ENCODE measurements at regions not wholly inside any gene's neighbourhood (a gene's known extent, or its start where the extent isn't known, plus 50 kb on each side); places are given as distances from the start of the nearest gene placed in this dataset.
"Not testable (repeated sequence)": the region's sequence is repeated elsewhere in the genome, so short reads cannot be mapped to it uniquely, and the experiment has no call there.

DNA sequence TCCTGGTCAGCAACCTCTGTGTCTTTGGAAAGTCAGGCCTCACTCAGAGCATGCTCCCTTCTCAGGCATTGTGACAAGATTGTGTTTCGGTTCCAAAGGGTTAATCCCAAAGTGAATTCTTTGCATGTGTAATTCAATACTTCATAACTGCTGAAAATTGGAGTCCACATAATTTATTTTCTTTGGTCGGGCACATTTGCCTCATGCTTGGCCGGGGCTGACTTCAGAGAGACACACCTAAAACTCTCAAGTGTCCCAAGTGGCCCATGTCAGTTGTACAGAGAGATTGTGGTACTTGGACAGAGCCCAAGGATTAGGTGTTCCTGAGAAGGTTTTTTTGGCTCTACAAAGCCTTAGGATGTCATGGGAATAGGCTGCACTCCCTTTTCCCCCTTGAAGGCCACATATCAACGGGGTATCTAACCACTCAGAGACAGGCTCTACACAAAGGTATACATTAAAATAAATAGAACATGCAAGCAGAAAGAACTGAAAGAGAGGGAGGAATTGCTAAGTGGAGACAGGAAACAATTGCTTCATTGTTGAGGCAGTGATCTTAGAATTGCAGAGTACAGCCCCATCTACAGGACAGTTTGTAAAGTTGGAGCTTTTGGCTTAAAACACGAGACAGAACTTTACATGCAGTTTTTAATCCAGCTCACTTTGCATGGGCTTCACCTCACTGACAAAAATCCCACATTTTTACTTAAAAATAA lies 1232.3 kb upstream of the ZEB2 start:
- DNase-seq: peak; percentile 76

DNA sequence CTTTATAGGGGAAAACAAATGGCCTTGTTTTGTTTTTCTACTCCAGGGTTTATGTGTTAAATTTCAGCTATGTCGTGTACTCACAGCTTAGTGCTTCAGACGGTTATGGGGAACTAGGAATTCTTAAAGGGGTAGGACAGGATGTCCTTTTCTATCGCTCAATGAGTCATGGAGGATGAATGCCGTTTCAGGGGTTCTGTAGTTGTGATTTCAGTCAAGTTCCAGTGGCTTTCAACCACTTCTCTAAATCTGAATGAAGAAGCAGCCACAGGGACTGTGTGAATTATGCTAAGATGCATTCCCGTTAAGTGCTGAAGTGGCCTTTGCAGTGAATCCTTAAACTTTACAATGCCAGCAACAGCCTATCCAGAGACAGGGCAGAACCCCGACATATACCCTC lies 1231.7 kb upstream of the ZEB2 start:
- DNase-seq: peak; percentile 94

DNA sequence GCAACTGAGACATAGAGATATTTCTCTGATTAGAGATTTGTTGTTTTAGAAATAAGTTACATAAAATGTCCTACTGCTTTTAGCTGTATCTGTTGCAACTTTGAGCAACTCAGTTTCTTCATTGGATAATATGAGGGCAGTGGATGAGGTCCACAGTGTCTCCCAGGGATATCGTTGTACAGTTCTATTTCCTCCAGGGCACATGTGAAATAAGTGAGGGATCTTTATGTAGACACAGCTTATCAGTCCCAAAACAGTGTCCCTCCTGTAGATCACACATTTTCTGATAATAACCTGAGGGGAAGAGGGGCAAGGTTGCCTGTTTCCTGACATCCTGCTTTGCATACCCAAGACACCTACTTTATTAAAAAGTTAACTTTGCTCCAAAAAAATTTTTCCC lies 1231.2 kb upstream of the ZEB2 start:
- DNase-seq: no peak

DNA sequence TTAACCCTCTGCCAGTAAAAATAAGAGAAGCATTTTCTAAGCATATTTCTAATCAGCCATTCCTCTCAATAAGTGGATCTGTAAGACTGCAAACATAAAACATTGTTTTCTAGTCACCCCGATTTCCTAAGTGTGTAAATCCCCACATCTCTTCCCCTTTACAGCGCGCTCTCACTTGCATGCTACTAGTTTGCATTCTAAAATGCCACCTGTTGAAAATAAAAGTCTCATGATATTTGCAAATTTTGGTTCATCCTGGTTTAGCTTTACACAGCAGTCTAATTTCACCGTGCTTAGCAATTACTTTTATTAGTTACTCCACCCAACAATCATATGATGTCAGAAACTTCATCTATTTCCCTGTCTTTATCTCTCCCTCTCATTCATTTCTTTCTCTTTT lies 1230.7 kb upstream of the ZEB2 start:
- DNase-seq: peak; percentile 76

DNA sequence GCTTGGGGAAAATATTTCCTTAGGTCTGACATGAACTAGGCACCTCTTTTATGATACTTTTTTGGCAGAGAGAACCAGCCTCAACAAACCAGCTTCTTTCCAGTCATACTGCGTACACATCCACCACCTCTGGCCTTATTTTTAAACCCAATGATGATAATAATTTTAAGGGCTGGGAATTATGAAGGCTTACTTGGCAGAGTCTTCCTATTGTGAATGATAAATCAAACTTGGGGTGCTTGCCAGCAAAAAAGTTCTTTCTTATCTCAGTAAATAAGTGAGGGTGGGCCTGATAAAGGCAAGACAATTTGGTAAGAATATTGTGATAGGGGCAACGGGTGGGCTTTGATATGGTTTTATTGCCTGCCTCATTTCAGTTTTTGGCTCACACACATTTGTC lies 1230.2 kb upstream of the ZEB2 start:
- DNase-seq: no peak

DNA sequence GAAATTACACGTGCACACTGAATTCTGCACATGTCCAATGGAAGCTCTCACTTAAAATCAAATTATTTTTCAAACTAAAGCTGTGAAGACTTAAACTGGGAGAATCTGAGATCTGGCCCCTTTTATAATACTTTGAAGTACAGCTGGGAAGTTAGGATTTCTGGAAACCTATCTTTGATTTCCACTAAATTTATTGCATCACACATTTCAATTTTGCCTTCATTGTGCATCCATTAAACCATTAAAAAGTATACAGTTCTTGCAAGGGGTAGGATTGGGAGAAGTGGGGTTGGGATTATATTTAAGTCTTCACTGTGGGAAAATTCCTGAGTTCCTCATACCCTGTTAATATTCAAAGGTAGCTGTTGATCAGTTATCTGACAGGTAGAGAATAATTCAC lies 1229.6 kb upstream of the ZEB2 start:
- DNase-seq: no peak

DNA sequence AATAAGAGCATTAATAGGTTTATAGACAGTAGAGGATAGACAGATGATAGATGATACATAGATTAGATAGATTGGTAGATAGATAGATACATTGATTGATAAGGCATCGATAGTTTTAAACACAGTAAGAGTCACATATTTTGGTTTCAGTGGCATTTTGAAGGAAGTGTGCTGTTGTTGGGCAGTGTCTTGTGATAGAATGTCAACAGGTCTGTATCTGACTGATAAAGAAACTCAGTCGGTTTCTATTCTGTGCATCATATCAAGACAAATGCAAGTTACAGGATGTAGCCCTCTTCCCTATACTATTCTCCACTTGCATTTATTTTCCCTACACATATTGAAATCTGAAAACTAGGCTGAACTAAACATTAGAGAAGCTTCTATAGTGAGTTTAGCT lies 1229.0 kb upstream of the ZEB2 start:
- DNase-seq: peak; percentile 69

DNA sequence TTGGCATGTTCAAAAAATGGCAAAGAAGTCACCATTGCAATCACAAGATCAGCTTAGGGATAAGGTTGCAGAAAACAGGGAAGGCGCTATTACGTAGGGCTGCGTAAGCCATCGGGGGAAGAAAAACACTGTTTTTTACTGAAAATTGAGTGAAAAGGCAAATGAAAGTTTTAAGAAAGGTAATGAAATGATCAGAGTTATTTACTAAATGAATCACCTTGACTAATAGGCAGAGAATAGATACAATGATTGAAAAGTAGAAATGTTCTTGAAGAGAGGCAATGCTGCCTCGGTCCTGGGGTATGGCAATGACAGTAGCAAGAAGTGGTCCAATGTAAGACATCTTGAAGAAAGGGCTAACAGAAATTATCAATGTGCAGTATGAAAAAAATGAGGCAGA lies 1227.8 kb upstream of the ZEB2 start:
- no peak for DNase-seq

DNA sequence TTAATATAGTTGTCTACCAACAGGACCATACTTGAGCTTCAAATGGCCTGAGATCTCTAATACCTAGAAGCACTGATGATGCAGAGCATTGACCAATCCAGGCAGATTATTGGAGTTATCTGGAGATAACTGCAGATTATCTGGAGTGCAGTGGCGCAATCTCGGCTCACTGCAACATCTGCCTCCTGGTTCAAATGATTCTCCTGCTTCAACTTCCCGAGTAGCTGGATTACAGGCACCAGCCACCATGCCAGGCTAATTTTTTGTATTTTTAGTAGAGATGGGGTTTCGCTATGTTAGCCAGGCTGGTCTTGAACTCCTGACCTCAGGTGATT lies 1225.4 kb upstream of the ZEB2 start:
- DNase-seq: not testable (repeated sequence)

DNA sequence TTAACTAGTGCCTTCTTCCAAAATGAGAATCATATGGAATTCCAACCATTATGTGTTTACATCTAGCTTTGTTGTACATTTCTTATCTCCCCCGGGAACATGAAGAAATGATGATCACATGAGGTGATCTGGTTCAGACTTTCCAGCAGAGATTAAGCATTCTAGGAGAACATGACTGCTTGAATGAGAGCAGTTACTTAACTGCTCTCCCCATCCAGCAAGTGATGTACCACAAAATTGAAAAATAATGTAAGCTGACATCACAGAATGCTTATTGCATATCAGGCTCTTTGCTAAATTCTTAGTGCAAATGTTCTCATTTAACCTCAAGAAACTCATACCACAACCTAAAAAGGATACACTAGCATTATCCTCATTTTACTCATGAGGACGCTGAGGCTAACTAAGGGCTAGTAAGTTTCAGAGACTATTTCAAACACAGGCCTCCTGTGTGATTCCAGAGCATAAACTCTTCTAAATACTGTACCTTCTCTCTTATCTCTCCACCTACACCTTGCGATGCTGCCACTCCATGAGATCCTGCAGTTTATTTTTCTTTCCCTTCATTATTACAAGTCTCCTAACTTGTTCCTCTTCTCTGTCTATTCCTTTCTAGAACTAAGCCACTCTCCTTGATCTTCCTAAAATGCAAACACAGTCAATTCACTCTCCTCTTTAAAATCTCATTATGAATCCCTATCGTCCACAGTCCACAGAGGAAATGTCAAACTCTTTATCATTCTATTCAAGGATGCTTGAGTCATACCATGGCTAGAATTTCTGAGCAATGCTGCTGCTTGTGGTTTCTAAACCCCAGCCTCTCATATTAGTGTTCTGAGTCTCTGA lies 1224.8 kb upstream of the ZEB2 start:
- DNase-seq: peak; percentile 66

DNA sequence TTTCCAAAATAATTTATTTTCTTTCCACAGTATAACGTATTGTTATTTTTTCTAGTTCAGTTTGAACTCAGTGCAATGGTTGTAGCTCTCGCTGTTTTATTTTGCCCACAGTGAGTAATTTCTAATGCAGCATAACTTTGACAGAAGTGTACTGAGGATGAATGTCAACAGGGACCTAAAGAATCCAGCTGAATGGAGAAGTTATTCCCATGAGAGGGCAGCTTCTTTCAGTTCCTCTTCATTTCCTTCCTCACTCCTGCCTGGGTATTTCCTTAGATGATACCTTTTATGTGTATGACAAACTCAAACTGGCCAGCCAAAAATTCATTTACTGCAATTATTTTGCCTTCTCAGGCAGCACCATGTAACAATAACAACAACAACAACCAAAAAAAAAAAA lies 1223.1 kb upstream of the ZEB2 start:
- peak; percentile 81 for DNase-seq

DNA sequence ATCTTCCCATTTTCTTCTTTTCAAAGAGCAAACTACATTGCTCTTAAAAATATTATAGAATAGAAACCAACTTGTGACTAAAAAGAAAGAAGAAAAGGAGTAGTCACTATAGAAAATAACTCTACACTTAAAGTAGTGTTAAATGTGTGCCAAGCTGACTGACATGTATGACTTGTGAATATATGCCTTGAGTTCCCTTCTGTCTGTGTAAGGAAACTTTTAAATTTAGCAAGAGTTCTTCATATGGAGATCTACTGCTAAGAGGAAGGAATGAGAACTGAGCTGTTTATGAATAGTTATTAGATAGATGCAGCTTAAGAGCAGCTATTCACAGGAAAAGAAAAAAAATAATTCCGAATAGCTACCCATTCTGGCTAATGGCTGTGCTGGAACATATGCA lies 1221.7 kb upstream of the ZEB2 start:
- peak; percentile 49 for DNase-seq

DNA sequence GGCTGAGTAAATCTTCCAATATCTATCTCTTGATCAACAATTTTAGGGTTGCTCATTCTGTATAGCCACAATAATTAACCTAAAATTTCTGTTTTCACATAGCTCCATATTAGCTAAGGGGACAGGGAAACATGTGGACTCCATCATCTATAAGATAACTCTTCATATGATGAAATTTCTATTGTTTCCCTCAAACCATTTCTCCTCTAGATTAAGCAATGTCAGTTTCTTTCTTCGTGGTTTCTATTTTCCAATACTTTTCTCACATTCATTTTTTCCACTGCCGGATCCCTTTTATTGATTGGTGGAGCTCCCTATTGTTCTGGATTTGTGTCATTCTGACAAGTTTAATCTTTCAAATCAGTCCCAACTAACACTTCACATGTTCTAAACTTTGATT lies 1221.3 kb upstream of the ZEB2 start:
- DNase-seq: peak; percentile 51

DNA sequence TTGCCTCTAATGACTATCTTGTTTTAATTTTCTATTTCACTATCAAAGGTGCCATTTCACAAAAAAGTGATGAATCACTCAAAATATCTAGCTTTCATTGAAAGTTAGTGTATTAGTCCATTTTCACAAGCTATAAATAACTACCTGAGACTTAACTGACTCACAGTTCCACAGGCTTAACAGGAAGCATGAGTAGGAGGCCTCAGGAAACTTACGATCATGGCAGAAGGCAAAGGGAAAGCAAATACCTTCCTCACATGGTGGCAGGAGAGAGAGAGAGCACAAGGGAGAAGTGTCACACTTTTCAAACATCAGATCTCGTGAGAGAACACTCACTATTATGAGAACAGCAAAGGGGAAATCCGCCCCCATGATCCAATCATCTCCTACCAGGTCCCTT lies 1220.4 kb upstream of the ZEB2 start:
- DNase-seq: peak; percentile 46

DNA sequence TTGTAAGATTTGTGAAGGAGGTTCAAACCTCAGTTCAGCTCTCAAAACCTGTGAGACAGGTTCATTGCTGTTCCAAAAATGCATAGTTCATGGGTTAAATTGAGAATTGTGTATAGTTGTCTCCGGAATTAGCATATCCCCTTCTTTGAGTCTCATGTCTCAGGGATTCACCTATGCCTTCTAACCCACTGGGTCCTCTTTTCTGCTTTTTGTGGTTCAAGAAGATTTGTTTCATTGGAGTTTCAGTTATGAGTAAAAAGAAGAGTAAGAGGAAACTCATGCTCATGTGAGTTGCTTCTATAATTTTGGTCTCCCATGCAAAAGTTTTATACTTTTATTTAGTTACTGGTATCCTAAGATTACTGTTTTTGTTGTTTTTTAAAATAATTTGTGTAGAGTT lies 1219.8 kb upstream of the ZEB2 start:
- peak; percentile 19 for DNase-seq

DNA sequence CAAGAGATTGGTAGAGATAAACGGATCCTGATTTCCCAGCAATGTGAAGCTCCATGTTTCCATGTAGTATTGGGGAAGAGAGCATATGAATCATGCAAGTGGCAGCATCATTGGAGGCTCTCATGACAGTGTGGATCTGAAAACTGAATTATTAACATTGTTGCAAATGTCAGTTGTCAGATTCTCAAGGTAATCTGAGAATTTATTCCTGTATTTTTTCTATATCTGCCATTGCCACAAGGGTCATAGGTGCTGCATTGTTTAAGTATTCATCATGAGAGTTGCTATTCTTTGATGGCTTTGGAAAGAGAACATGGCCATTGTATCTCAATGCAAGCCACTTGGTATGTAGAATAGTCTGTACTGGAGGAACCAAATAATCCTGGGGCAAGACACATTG lies 1217.0 kb upstream of the ZEB2 start:
- DNase-seq: no peak

DNA sequence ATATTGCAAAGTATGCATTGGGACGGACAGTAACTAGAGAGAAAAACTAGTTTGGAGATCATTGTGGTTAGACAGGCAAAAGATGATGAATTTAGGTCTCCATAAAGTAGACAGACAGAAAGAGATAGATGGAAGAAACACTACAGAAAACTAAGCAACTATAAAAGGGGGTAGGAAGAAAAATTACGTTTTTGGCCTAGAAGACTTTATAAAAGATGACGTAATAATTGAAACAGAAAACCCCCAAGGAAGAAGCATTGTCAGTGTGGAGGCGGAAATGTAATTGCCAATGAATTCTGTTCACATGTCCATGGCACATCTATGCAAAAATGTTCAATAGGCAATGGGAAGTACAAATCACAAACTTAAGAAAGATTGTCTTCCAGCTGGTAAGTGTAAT lies 1211.5 kb upstream of the ZEB2 start:
- no peak for DNase-seq

DNA sequence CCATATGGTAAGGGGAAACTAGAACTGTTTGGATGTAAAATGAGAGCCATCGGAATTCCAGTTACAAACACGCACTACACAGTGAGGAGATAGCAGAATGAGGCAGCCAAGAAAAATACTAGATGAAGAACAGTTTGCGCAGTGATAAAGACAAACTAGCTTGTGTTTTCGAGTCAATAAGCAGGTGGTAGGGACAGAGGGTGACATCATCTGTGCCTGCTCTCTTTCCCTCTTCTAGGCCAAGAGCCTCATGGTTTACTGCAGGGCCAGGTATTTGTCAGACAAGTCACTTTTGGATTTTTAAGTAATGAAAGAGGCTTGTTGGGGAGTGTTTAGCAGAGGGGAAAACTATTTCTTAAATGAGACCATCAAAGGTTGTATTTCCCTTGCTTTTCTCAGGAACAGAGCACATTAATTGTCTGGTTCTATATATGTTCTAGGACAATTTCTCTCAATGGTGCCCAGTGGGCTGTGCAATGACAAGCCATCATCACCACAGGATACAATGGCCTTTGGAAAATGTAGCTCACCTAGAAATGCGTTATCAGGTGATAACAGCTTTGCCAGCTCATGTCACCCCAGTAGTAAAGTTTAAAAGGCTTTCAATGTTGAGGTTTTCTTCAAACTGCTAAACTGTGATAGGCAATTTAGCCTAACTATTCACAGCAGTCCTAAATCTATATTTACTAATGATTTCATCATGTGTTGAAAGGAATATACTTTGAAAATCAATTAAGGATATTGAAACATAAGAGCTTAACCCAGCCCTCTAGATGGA lies 1210.3 kb upstream of the ZEB2 start:
- no peak for DNase-seq

DNA sequence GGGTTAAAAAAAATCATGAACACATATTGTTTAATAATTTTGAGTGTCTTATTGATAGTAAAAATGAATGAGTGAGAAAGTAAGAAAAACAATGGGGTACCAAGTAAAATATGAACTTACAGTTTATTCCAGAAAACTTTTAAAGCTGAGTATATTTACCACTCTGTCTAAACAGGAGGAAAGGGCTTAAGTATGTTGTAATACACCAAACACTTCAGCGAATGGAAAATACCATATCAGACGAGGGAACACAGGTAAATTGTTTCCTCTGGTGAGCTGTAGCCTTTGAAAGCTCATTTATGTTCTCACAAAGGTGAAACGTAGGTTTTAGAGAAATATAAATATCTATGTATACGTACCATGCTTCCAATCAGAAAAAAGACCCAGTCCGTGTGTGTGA lies 1209.6 kb upstream of the ZEB2 start:
- no peak for DNase-seq

DNA sequence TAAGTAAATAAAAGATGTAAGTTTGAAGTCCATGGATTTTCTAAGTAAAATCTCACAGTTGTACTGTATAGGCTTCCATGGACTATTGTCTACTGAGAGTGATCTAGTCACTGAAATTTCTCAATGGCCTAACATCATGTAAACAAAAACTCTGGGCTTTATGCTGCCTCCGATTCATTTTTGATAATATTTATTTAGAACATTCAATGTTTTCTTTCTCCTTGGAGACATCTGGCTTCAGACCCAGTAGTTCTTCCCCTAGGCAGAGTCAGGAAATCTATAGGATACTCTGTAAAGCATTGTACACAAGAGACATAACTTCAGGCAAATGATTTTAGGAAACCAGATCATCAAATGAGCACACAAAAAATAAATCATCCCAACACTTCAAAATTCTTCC lies 1208.6 kb upstream of the ZEB2 start:
- DNase-seq: no peak

DNA sequence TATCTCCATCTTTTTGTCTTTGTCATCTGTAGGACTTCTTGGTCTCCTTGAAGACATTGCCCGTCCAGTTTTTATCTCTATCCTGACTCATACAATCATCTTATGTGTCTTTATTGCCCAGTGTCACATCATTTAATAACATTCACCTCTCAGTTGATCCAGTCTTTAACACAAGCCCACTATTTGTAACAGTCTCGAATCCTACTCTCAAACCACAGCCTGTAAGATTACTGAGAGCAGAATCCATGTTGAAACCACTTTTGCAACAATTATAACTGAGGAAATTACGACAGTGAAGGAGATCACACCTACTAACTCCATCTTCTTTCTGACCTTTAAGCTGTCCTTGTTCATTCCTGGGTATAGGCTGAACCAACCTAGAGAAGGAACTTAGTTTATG lies 1206.0 kb upstream of the ZEB2 start:
- no peak for DNase-seq

DNA sequence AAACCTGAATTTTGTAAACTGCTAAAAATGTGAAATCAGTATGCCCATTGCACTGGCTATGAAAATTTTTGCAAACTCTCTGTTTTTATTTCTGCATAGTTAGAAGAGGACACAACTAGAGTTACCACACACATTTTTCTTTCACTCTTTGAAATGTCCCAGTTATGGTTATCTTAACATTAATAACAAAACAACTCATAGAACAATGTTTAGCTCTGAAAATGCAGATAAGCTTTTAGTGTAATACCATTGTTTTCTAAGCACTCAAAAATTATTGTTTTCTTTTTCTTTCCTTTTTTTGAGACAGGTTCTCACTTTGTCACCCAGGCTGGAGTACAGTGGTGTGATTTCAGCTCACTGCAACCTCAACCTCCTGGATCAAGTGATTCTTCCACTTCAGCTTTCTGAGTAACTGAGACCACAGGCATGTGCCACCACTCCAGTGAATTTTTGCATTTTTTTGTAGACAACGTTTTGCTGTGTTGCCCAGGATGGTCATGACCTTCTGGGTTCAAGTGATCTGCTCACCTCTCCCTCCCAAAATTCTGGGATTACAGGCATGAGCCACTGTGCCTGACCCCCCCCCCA lies 1204.5 kb upstream of the ZEB2 start:
- no peak for DNase-seq

DNA sequence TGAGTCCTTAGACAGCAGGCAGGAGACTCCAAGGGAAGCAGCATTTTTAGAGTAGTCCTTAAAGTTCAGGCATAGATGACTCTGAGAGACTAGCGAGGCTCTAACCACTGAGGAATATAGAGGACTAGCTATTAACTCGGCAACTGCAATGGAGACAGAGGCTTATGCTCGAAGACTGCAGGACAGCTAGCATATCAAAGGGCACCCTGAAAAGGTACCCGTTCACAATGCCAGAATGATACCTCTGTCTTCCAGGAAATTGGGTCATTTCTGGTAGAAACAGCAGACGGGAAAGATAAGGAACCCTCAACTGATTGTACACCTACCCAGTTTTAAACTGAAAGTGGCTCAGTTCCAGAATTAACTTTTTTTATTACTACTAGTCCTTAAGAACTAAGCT lies 1204.0 kb upstream of the ZEB2 start:
- DNase-seq: no peak

DNA sequence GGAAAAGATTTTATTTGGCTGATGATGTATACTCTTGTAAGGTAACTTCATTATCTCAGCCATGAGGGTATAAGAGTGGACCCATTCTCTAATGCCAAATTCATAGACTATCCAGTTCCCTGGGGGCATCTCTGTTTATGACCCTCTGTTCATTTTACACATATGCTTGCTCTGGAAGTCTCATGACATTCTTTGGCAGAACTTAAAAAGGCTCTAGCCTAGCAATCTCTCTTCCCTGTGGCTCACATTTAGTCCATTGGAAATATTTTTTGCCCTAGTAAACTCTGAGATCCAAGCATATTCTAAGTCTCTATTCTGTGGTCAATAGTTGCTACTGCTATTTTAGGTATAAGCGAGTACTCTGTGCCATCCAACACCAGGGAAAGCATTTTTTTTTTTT lies 1201.8 kb upstream of the ZEB2 start:
- DNase-seq: no peak

Data from inflammatory macrophage treated with lipopolysaccharide for 4 hours (primary cell).